ENCODE measurements at regions not wholly inside any gene's neighbourhood (a gene's known extent, or its start where the extent isn't known, plus 50 kb on each side); places are given as distances from the start of the nearest gene placed in this dataset.

- Histone ChIP-seq H3K9me3 (no peaks in the 10 kb centered on the region), H3K4me1 (no peaks in the 10 kb centered on the region; the same call in 1 of the 2 replicates), H3K4me3 (ENCODE audit: low read depth, low read length) (no peak overlapping the region), H3K27me3 (no peaks in the 10 kb centered on the region), H3K36me3 (no peaks in the 10 kb centered on the region)
- no peak for TF ChIP-seq CTCF (IDR thresholded peaks at IDR 0.05; ENCODE audit: low read depth, low read length)
- no peak for DNase-seq
These were observed 99.6 kb upstream of the UPP2 start for GRCh38 chr2:158002079-158002478.

- Histone ChIP-seq H3K4me3 (ENCODE audit: low read depth, low read length) (no peak overlapping the region), H3K36me3 (no peaks in the 10 kb centered on the region), H3K9me3 (no peaks in the 10 kb centered on the region), H3K27me3 (no peaks in the 10 kb centered on the region), H3K4me1 (no peaks in the 10 kb centered on the region)
- no peak for DNase-seq
- no peak for TF ChIP-seq CTCF (IDR thresholded peaks at IDR 0.05; ENCODE audit: low read depth, low read length)
These were observed 104.9 kb upstream of the UPP2 start for GRCh38 chr2:157996799-157997198.

GRCh38 chr2:157995117-157995516, 106.6 kb upstream of the UPP2 start:
- H3K4me3 ChIP-seq (ENCODE audit: low read depth, low read length) = no peak overlapping the region
- no peaks in the 10 kb centered on the region for H3K9me3 ChIP-seq
- H3K27me3 ChIP-seq = no peaks in the 10 kb centered on the region
- no peak for TF ChIP-seq CTCF (IDR thresholded peaks at IDR 0.05; ENCODE audit: low read depth, low read length)
- DNase-seq = peak; percentile 60
- H3K4me1 ChIP-seq = no peaks in the 10 kb centered on the region
- H3K36me3 ChIP-seq = no peaks in the 10 kb centered on the region

GRCh38 chr2:157991932-157992331, 109.7 kb upstream of the UPP2 start:
- Histone ChIP-seq H3K9me3 (no peaks in the 10 kb centered on the region), H3K36me3 (no peaks in the 10 kb centered on the region), H3K27me3 (no peaks in the 10 kb centered on the region), H3K4me1 (no peaks in the 10 kb centered on the region), H3K4me3 (ENCODE audit: low read depth, low read length) (no peak overlapping the region)
- DNase-seq = no peak
- no peak for TF ChIP-seq CTCF (IDR thresholded peaks at IDR 0.05; ENCODE audit: low read depth, low read length)

- Histone ChIP-seq H3K4me3 (ENCODE audit: low read depth, low read length) (no peak overlapping the region), H3K36me3 (no peaks in the 10 kb centered on the region), H3K4me1 (no peaks in the 10 kb centered on the region), H3K27me3 (no peaks in the 10 kb centered on the region), H3K9me3 (no peaks in the 10 kb centered on the region)
- DNase-seq = no peak
- no peak for TF ChIP-seq CTCF (IDR thresholded peaks at IDR 0.05; ENCODE audit: low read depth, low read length)
These were observed 111.5 kb upstream of the UPP2 start for GRCh38 chr2:157990173-157990572.

- no peaks in the 10 kb centered on the region for H3K9me3 ChIP-seq
- DNase-seq = no peak
These were observed 112.4 kb upstream of the UPP2 start for GRCh38 chr2:157989227-157989626.

More at GRCh38 chr2:157989227-157989626, 112.4 kb upstream of the UPP2 start:
- Histone ChIP-seq H3K36me3 (no peaks in the 10 kb centered on the region), H3K4me1 (no peaks in the 10 kb centered on the region), H3K4me3 (ENCODE audit: low read depth, low read length) (no peak overlapping the region), H3K27me3 (no peaks in the 10 kb centered on the region)
- TF ChIP-seq CTCF (IDR thresholded peaks at IDR 0.05; ENCODE audit: low read depth, low read length) = no peak

Measured in BE2C (cell line).